OCI-LY7 (cell line): ENCODE measurements at regions not wholly inside any gene's neighbourhood (a gene's known extent, or its start where the extent isn't known, plus 50 kb on each side); places are given as distances from the start of the nearest gene placed in this dataset.

ENCODE experiments used
- CTCF ChIP-seq: fragments of 200-600 bp; sonication (generic); conservative IDR thresholded peaks from 2 replicates; pipeline ENCODE4 v1.5.1; 2014; ENCODE audit warnings: mild to moderate bottlenecking, antibody characterized with exemption, low read length, moderate library complexity, mixed read lengths
- EZH2phosphoT487 ChIP-seq: fragments of 200-600 bp; sonication (generic); IDR thresholded peaks from 2 replicates; pipeline ENCODE4 v1.6.1; 2018; ENCODE audit warnings: low read depth, borderline replicate concordance, mild to moderate bottlenecking, mixed run types, antibody characterized with exemption, low read length, moderate library complexity, mixed read lengths

DNA sequence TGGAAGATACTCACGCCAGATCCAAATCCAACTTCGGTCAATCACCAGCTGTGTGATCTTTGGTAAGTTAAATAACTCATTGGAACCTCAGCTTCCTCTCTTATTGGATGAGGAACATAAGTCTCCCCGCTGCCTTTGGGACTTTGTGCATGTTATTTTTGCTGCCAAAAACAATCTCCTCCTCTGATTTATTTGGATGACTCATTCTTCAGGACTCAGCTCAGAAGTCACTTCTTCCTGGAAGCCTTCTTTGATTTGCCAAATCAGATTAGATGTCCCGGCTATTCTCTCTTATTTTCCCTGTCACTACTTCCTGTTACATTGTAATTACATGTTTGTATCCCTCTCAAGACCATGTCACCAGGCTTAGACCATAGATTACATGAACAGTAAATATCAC lies 138.0 kb upstream of the BOD1L1 start:
- no peak for TF ChIP-seq CTCF
- TF ChIP-seq EZH2phosphoT487, result no peak
